ENCODE measurements at regions not wholly inside any gene's neighbourhood (a gene's known extent, or its start where the extent isn't known, plus 50 kb on each side); places are given as distances from the start of the nearest gene placed in this dataset.

DNA sequence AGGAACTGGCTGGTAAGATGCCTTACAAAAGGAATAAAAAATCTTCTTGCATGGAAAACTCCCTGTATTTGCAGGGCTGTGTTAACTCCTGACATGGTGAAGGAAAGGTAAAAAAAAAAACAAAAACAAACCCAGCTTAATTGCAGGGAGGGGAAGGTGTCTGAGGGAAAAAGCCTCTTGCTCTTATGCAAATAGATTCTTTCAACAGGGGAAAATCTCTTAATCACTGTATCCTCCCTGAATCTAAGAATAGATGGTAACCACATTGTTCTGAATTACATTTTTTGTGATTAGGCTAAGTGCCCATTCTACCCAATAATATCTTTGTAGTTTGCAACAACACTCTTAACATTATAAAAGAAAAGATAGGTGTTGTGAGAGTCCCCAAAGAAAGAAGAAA, 172.6 kb downstream of the RBM46 start:
- no peaks in the 10 kb centered on the region for H3K27me3 ChIP-seq (replicated peaks; ENCODE audit: control insufficient read depth, insufficient read depth, low read length)
- no peak overlapping the region for H3K4me3 ChIP-seq (replicated peaks; ENCODE audit: low read depth, low read length)

DNA sequence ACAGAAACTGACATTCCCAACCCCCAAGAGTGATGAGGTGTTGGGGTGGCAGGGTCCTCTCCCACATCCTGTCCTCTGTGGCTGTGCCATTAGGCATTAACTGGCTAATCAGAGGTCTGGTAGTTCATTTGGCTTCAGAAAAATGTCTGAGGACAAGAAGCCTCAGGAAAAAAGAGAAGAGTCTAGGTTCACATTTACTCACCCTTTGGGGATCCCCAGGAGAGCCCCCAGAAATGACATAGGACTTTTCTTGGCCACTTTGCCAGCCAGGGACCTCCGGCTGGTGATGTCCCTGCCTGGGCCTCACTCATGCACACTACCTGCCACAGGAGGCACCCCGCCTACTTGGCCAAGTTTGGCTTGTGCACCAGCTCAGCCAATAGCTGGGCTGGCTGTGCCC, 173.0 kb downstream of the RBM46 start:
- Histone ChIP-seq H3K27me3 (replicated peaks; ENCODE audit: control insufficient read depth, insufficient read depth, low read length) (no peaks in the 10 kb centered on the region), H3K4me3 (replicated peaks; ENCODE audit: low read depth, low read length) (no peak overlapping the region), H3K36me3 (ENCODE audit: control insufficient read depth, insufficient read depth, low read length) (no peaks in the 10 kb centered on the region)
- TF ChIP-seq, protein P1, sequence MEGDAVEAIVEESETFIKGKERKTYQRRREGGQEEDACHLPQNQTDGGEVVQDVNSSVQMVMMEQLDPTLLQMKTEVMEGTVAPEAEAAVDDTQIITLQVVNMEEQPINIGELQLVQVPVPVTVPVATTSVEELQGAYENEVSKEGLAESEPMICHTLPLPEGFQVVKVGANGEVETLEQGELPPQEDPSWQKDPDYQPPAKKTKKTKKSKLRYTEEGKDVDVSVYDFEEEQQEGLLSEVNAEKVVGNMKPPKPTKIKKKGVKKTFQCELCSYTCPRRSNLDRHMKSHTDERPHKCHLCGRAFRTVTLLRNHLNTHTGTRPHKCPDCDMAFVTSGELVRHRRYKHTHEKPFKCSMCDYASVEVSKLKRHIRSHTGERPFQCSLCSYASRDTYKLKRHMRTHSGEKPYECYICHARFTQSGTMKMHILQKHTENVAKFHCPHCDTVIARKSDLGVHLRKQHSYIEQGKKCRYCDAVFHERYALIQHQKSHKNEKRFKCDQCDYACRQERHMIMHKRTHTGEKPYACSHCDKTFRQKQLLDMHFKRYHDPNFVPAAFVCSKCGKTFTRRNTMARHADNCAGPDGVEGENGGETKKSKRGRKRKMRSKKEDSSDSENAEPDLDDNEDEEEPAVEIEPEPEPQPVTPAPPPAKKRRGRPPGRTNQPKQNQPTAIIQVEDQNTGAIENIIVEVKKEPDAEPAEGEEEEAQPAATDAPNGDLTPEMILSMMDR (IDR thresholded peaks at IDR 0.05; ENCODE audit: insufficient read depth, low read length, poor library complexity, severe bottlenecking), result no peak
- DNase-seq (ENCODE audit: extremely low read depth, insufficient read length), result no peak

More for the DNA sequence above, 172.6 kb downstream of the RBM46 start:
- no peak for DNase-seq (ENCODE audit: extremely low read depth, insufficient read length)
- TF ChIP-seq, protein P1 (IDR thresholded peaks at IDR 0.05; ENCODE audit: insufficient read depth, low read length, poor library complexity, severe bottlenecking), result no peak
- H3K36me3 ChIP-seq (ENCODE audit: control insufficient read depth, insufficient read depth, low read length), result no peaks in the 10 kb centered on the region

DNA sequence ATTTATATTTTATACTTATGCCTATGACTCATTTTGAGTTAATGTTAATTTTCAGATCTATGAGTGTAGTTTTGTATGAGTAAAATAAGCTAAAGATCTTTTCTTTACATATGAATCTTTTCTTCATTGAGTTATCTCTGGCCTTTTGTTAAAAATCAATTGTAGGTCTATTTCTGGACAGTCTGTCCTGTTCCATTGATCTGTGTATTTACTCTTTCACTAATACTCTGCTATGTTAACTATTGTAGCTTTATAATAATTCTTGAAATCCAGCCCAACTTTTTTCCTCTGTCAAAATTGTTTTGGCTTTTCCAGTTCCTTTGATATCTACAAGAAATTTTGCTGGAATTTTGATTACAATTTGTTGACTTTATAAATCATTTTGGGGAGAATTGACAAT, 177.0 kb downstream of the RBM46 start:
- Histone ChIP-seq H3K27me3 (replicated peaks; ENCODE audit: control insufficient read depth, insufficient read depth, low read length) (no peaks in the 10 kb centered on the region), H3K36me3 (ENCODE audit: control insufficient read depth, insufficient read depth, low read length) (no peaks in the 10 kb centered on the region), H3K4me3 (replicated peaks; ENCODE audit: low read depth, low read length) (no peak overlapping the region)
- DNase-seq (ENCODE audit: extremely low read depth, insufficient read length), result no peak
- TF ChIP-seq, protein P1 (IDR thresholded peaks at IDR 0.05; ENCODE audit: insufficient read depth, low read length, poor library complexity, severe bottlenecking), result no peak

- no peaks in the 10 kb centered on the region for H3K36me3 ChIP-seq (ENCODE audit: control insufficient read depth, insufficient read depth, low read length)
- TF ChIP-seq, protein P1 (IDR thresholded peaks at IDR 0.05; ENCODE audit: insufficient read depth, low read length, poor library complexity, severe bottlenecking), result no peak
- no peaks in the 10 kb centered on the region for H3K27me3 ChIP-seq (replicated peaks; ENCODE audit: control insufficient read depth, insufficient read depth, low read length)
- H3K4me3 ChIP-seq (replicated peaks; ENCODE audit: low read depth, low read length), result no peak overlapping the region
- DNase-seq (ENCODE audit: extremely low read depth, insufficient read length), result no peak
These were observed 177.7 kb downstream of the RBM46 start for GRCh38 chr4:154958621-154959358.

GRCh38 chr4:154959756-154960155, 178.7 kb downstream of the RBM46 start:
- no peak for DNase-seq (ENCODE audit: extremely low read depth, insufficient read length)
- Histone ChIP-seq H3K36me3 (ENCODE audit: control insufficient read depth, insufficient read depth, low read length) (no peaks in the 10 kb centered on the region), H3K4me3 (replicated peaks; ENCODE audit: low read depth, low read length) (no peak overlapping the region), H3K27me3 (replicated peaks; ENCODE audit: control insufficient read depth, insufficient read depth, low read length) (no peaks in the 10 kb centered on the region)
- TF ChIP-seq, protein P1 (IDR thresholded peaks at IDR 0.05; ENCODE audit: insufficient read depth, low read length, poor library complexity, severe bottlenecking), result no peak
